HEK293T (cell line): ENCODE measurements at regions not wholly inside any gene's neighbourhood (a gene's known extent, or its start where the extent isn't known, plus 50 kb on each side); places are given as distances from the start of the nearest gene placed in this dataset.

Experiments used
- BHLHE40 ChIP-seq: fragments of 450-650 bp; IDR thresholded peaks from 2 replicates; pipeline ENCODE4 v1.6.1; 2016; ENCODE audit warnings: mild to moderate bottlenecking, moderate library complexity, borderline replicate concordance
- CTBP1 ChIP-seq: fragments of 450-650 bp; IDR thresholded peaks from 2 replicates; pipeline ENCODE4 v1.6.1; 2016; ENCODE audit warnings: borderline replicate concordance
- ELF4 ChIP-seq: fragments of 450-650 bp; IDR thresholded peaks from 2 replicates; pipeline ENCODE4 v1.6.1; 2017; ENCODE audit warnings: antibody characterized with exemption
- FOXK2 ChIP-seq: fragments of 450-650 bp; IDR thresholded peaks from 2 replicates; pipeline ENCODE4 v1.6.1; 2016; ENCODE audit warnings: mild to moderate bottlenecking
- FOXM1 ChIP-seq: fragments of 450-650 bp; IDR thresholded peaks from 2 replicates; pipeline ENCODE4 v1.6.1; 2017; ENCODE audit warnings: mild to moderate bottlenecking, borderline replicate concordance
- L3MBTL2 ChIP-seq: fragments of 450-650 bp; conservative IDR thresholded peaks from 2 replicates; pipeline ENCODE4 v1.6.1; 2016; ENCODE audit warnings: mild to moderate bottlenecking
- LEF1 ChIP-seq: fragments of 450-650 bp; IDR thresholded peaks from 2 replicates; pipeline ENCODE4 v1.6.1; 2017; ENCODE audit warnings: mild to moderate bottlenecking, borderline replicate concordance
- NFRKB ChIP-seq: fragments of 450-650 bp; IDR thresholded peaks from 2 replicates; pipeline ENCODE4 v1.6.1; 2016; ENCODE audit warnings: mild to moderate bottlenecking, moderate library complexity
- SP1 ChIP-seq: fragments of 450-650 bp; IDR thresholded peaks from 2 replicates; pipeline ENCODE4 v1.6.1; 2017
- SUZ12 ChIP-seq: fragments of 450-650 bp; IDR thresholded peaks from 2 replicates; pipeline ENCODE4 v1.6.1; 2016; ENCODE audit warnings: mild to moderate bottlenecking

GRCh38 chr17:77580531-77581270 lies 377.8 kb upstream of the TNRC6C start:
- TF ChIP-seq CTBP1 (no peak), FOXM1 (no peak), SUZ12 (no peak), LEF1 (no peak), FOXK2 (no peak), L3MBTL2 (no peak), ELF4 (no peak), BHLHE40 (no peak), NFRKB (no peak), SP1 (no peak)
